ENCODE measurements at regions not wholly inside any gene's neighbourhood (a gene's known extent, or its start where the extent isn't known, plus 50 kb on each side); places are given as distances from the start of the nearest gene placed in this dataset.

GRCh38 chr5:174358276-174358675 is 312.8 kb downstream of the NSG2 start:
- no peak for DNase-seq (ENCODE audit: low spot score in 2 of 2, unreplicated experiment in 2 of 2)
- Mint-ChIP-seq H3K27ac (no peak overlapping the region), H3K27me3 (ENCODE audit: low read depth) (no peaks in the 10 kb centered on the region), H3K9me3 (peaks cover 12% of the 10 kb centered on the region), H3K4me1 (peaks cover 13% of the 10 kb centered on the region), H3K4me3 (no peak overlapping the region), H3K36me3 (peaks cover 4% of the 10 kb centered on the region)
- TF ChIP-seq CTCF (IDR thresholded peaks at IDR 0.05; ENCODE audit: unreplicated experiment) = no peak

- H3K4me1 Mint-ChIP-seq = peaks cover 13% of the 10 kb centered on the region
- no peak overlapping the region for H3K4me3 Mint-ChIP-seq
- peaks cover 4% of the 10 kb centered on the region for H3K36me3 Mint-ChIP-seq
- TF ChIP-seq CTCF (IDR thresholded peaks at IDR 0.05; ENCODE audit: unreplicated experiment) = no peak
- no peak overlapping the region for H3K27ac Mint-ChIP-seq
- no peaks in the 10 kb centered on the region for H3K27me3 Mint-ChIP-seq (ENCODE audit: low read depth)
- peaks cover 12% of the 10 kb centered on the region for H3K9me3 Mint-ChIP-seq
- DNase-seq (ENCODE audit: low spot score in 2 of 2, unreplicated experiment in 2 of 2) = no peak
These were observed 313.6 kb downstream of the NSG2 start for GRCh38 chr5:174359071-174359470.

- DNase-seq (ENCODE audit: low spot score in 2 of 2, unreplicated experiment in 2 of 2) = no peak
- no peaks in the 10 kb centered on the region for H3K27me3 Mint-ChIP-seq (ENCODE audit: low read depth)
- peaks cover 6% of the 10 kb centered on the region for H3K4me1 Mint-ChIP-seq
- H3K9me3 Mint-ChIP-seq = peaks cover 12% of the 10 kb centered on the region
- H3K36me3 Mint-ChIP-seq = peaks cover 4% of the 10 kb centered on the region
- TF ChIP-seq CTCF (IDR thresholded peaks at IDR 0.05; ENCODE audit: unreplicated experiment) = no peak
- no peak overlapping the region for H3K4me3 Mint-ChIP-seq
- no peak overlapping the region for H3K27ac Mint-ChIP-seq
These were observed 317.0 kb downstream of the NSG2 start for GRCh38 chr5:174362514-174362913.

GRCh38 chr5:174363934-174364333 is 318.4 kb downstream of the NSG2 start:
- Mint-ChIP-seq H3K9me3 (peaks cover 12% of the 10 kb centered on the region), H3K27ac (no peak overlapping the region)

GRCh38 chr5:174364676-174365075 is 319.2 kb downstream of the NSG2 start:
- Mint-ChIP-seq H3K4me3 (no peak overlapping the region), H3K4me1 (no peaks in the 10 kb centered on the region), H3K27ac (no peak overlapping the region), H3K9me3 (peaks cover 12% of the 10 kb centered on the region), H3K27me3 (ENCODE audit: low read depth) (no peaks in the 10 kb centered on the region), H3K36me3 (peaks cover 4% of the 10 kb centered on the region)
- TF ChIP-seq CTCF (IDR thresholded peaks at IDR 0.05; ENCODE audit: unreplicated experiment) = no peak
- no peak for DNase-seq (ENCODE audit: low spot score in 2 of 2, unreplicated experiment in 2 of 2)

More at GRCh38 chr5:174363934-174364333, 318.4 kb downstream of the NSG2 start:
- H3K4me1 Mint-ChIP-seq = peaks cover 2% of the 10 kb centered on the region
- DNase-seq (ENCODE audit: low spot score in 2 of 2, unreplicated experiment in 2 of 2) = no peak
- no peaks in the 10 kb centered on the region for H3K27me3 Mint-ChIP-seq (ENCODE audit: low read depth)
- no peak overlapping the region for H3K4me3 Mint-ChIP-seq
- no peak for TF ChIP-seq CTCF (IDR thresholded peaks at IDR 0.05; ENCODE audit: unreplicated experiment)
- H3K36me3 Mint-ChIP-seq = peaks cover 4% of the 10 kb centered on the region

- no peak overlapping the region for H3K27ac Mint-ChIP-seq
- H3K4me1 Mint-ChIP-seq = peaks cover 9% of the 10 kb centered on the region
- H3K4me3 Mint-ChIP-seq = no peak overlapping the region
- TF ChIP-seq CTCF (IDR thresholded peaks at IDR 0.05; ENCODE audit: unreplicated experiment) = no peak
- H3K27me3 Mint-ChIP-seq (ENCODE audit: low read depth) = no peaks in the 10 kb centered on the region
- no peak for DNase-seq (ENCODE audit: low spot score in 2 of 2, unreplicated experiment in 2 of 2)
- no peaks in the 10 kb centered on the region for H3K36me3 Mint-ChIP-seq
- H3K9me3 Mint-ChIP-seq = no peaks in the 10 kb centered on the region
These were observed 326.1 kb downstream of the NSG2 start for GRCh38 chr5:174371600-174372094.
